ENCODE measurements at regions not wholly inside any gene's neighbourhood (a gene's known extent, or its start where the extent isn't known, plus 50 kb on each side); places are given as distances from the start of the nearest gene placed in this dataset.

DNA sequence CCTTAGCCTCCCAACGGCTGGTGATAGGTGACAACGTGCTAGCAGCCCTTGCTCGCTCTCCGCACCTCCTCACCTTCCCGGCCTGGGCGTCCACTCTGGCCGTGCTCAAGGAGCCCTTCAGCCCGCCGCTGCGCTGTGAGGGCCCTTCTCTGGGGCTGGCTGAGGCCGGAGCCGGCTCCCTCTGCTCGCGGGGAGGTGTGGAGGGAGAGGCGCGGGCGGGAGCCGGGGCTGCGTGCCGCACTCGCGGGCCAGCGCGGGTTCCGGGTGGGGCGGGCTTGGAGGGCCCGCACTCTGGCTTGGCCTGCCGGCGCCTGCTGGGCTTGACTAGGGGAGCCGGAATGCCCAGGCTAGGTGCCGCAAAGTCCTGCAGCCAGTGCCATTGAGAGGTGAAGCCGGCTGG is 131.1 kb downstream of the CCER1 start:
- TF ChIP-seq EZH2 (IDR thresholded peaks at IDR 0.05): no peak
- no peak for TF ChIP-seq POLR2AphosphoS5 (IDR thresholded peaks at IDR 0.05; ENCODE audit: borderline replicate concordance, low read depth, low read length)
- TF ChIP-seq FOXP2 (optimal IDR thresholded peaks at IDR 0.05; ENCODE audit: control extremely low read depth, extremely low read length, insufficient read depth): no peak
